ENCODE measurements at regions not wholly inside any gene's neighbourhood (a gene's known extent, or its start where the extent isn't known, plus 50 kb on each side); places are given as distances from the start of the nearest gene placed in this dataset.

DNA sequence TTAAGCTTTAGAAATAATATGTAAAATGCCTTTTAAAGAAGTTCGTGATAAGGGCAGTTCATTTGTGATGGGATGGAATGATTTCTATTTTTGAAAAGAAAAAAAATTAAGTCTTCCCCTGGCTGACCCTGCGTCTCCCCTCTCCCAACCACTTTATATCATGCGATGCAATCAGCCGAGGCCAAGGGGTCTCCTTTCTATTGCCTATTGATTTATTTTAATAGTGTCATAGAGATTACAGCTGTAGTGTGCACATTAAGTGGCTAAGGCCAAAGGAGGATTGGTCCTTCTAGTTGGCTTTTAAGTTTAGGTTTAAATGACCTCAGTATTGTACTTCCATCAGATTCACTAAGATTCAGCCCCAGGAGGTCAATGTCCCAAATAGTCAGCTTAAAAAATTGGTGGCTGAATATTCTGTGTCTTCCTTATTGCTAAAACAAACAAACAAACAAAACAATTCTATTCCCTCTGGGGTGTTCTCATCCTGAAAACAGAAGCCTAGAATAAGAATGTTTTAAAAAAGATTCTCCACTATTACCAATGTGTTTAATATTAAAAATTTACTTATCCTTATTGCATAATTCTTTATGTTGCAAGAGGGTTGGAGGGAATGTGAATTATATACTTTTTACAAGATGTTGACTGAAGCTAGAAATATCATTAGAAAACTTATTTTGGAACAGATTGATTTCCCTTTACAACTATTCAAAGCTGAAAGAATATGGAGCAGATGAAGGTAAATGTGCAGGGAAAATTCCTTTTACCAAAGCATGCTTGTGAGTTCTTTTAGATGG lies 359.1 kb downstream of the SAMD5 start:
- Histone ChIP-seq H3K27me3 (ENCODE audit: insufficient read depth, poor library complexity, severe bottlenecking) (no peaks in the 10 kb centered on the region), H3K4me3 (replicated peaks; ENCODE audit: insufficient read depth, low read length) (no peak overlapping the region), H3K27ac (replicated peaks) (no peak overlapping the region)
- no peak for TF ChIP-seq POLR2AphosphoS5 (IDR thresholded peaks at IDR 0.05; ENCODE audit: low read depth)
- TF ChIP-seq SPI1 (IDR thresholded peaks at IDR 0.05; ENCODE audit: borderline replicate concordance, low read depth) = no peak
- TF ChIP-seq, protein P1, sequence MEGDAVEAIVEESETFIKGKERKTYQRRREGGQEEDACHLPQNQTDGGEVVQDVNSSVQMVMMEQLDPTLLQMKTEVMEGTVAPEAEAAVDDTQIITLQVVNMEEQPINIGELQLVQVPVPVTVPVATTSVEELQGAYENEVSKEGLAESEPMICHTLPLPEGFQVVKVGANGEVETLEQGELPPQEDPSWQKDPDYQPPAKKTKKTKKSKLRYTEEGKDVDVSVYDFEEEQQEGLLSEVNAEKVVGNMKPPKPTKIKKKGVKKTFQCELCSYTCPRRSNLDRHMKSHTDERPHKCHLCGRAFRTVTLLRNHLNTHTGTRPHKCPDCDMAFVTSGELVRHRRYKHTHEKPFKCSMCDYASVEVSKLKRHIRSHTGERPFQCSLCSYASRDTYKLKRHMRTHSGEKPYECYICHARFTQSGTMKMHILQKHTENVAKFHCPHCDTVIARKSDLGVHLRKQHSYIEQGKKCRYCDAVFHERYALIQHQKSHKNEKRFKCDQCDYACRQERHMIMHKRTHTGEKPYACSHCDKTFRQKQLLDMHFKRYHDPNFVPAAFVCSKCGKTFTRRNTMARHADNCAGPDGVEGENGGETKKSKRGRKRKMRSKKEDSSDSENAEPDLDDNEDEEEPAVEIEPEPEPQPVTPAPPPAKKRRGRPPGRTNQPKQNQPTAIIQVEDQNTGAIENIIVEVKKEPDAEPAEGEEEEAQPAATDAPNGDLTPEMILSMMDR (IDR thresholded peaks at IDR 0.05; ENCODE audit: insufficient read depth, low read length) = no peak
- TF ChIP-seq, protein P2, sequence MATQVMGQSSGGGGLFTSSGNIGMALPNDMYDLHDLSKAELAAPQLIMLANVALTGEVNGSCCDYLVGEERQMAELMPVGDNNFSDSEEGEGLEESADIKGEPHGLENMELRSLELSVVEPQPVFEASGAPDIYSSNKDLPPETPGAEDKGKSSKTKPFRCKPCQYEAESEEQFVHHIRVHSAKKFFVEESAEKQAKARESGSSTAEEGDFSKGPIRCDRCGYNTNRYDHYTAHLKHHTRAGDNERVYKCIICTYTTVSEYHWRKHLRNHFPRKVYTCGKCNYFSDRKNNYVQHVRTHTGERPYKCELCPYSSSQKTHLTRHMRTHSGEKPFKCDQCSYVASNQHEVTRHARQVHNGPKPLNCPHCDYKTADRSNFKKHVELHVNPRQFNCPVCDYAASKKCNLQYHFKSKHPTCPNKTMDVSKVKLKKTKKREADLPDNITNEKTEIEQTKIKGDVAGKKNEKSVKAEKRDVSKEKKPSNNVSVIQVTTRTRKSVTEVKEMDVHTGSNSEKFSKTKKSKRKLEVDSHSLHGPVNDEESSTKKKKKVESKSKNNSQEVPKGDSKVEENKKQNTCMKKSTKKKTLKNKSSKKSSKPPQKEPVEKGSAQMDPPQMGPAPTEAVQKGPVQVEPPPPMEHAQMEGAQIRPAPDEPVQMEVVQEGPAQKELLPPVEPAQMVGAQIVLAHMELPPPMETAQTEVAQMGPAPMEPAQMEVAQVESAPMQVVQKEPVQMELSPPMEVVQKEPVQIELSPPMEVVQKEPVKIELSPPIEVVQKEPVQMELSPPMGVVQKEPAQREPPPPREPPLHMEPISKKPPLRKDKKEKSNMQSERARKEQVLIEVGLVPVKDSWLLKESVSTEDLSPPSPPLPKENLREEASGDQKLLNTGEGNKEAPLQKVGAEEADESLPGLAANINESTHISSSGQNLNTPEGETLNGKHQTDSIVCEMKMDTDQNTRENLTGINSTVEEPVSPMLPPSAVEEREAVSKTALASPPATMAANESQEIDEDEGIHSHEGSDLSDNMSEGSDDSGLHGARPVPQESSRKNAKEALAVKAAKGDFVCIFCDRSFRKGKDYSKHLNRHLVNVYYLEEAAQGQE (IDR thresholded peaks at IDR 0.05; ENCODE audit: insufficient replicate concordance, low read depth) = no peak
- TF ChIP-seq GABPA (IDR thresholded peaks at IDR 0.05; ENCODE audit: low read depth) = no peak
- DNase-seq (ENCODE audit: low read depth in 1 of 2, low spot score in 1 of 2) = no peak

DNA sequence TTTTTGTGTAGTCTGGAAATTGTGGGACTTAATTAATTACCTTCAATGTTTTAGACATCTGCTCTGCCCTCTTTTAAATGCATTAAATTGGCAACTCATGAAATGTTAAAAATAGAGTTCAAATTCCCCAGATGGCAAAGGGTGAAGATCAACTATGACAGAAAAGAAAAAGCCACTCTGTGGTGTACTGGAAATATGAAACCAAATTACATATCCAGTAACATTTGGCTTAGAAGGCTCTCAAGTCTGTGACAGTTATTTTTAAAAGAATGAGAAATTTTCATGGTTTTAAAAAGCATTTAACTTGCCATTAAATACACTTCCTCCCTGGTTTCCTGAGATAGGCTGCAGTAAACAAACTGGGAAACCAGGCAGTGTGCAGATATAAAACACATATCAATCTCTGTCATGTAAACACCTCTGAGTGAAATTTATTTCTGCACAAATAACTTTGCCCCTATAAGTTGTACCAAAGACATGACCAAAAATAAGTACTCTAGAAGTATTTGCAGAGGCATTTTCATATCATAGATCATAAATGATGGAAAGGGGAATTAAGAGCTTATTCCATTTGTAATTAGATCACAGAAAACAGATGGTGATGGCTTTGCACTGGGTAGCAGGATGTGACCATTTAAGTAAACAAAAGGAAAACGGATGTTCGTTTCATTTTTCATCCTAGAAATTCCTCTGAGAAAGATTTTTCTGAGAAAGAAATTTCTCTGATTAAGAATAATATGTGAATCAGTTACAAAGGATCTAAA lies 360.1 kb downstream of the SAMD5 start:
- Histone ChIP-seq H3K27ac (replicated peaks) (no peak overlapping the region), H3K27me3 (ENCODE audit: insufficient read depth, poor library complexity, severe bottlenecking) (no peaks in the 10 kb centered on the region), H3K4me3 (replicated peaks; ENCODE audit: insufficient read depth, low read length) (no peak overlapping the region)
- DNase-seq (ENCODE audit: low read depth in 1 of 2, low spot score in 1 of 2) = no peak
- TF ChIP-seq, protein P2 (IDR thresholded peaks at IDR 0.05; ENCODE audit: insufficient replicate concordance, low read depth) = no peak
- TF ChIP-seq SPI1 (IDR thresholded peaks at IDR 0.05; ENCODE audit: borderline replicate concordance, low read depth) = no peak
- no peak for TF ChIP-seq POLR2AphosphoS5 (IDR thresholded peaks at IDR 0.05; ENCODE audit: low read depth)
- TF ChIP-seq GABPA (IDR thresholded peaks at IDR 0.05; ENCODE audit: low read depth) = no peak
- TF ChIP-seq, protein P1 (IDR thresholded peaks at IDR 0.05; ENCODE audit: insufficient read depth, low read length) = no peak

DNA sequence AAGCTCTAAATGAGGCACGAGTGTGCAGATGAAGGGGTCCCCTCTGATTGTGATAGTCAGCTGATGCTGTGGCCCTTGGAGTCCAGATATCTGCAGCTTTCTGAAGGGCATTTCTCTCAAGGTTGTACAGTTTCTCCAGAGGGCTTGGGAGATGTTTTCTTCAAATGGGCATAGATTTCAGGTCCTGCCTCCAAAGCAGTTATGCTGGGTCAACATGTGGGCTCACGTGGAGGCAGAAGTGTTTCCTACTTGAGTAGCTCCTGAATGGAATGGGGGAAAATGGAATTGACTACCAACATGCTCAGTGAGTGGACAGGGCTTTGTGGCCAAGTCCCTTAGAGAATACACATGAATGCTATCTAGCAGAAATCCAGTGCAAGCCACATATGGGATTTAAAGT lies 360.7 kb downstream of the SAMD5 start:
- Histone ChIP-seq H3K27ac (replicated peaks) (no peak overlapping the region), H3K4me3 (replicated peaks; ENCODE audit: insufficient read depth, low read length) (no peak overlapping the region), H3K27me3 (ENCODE audit: insufficient read depth, poor library complexity, severe bottlenecking) (no peaks in the 10 kb centered on the region)
- no peak for TF ChIP-seq SPI1 (IDR thresholded peaks at IDR 0.05; ENCODE audit: borderline replicate concordance, low read depth)
- TF ChIP-seq POLR2AphosphoS5 (IDR thresholded peaks at IDR 0.05; ENCODE audit: low read depth) = no peak
- TF ChIP-seq GABPA (IDR thresholded peaks at IDR 0.05; ENCODE audit: low read depth) = no peak
- TF ChIP-seq, protein P2 (IDR thresholded peaks at IDR 0.05; ENCODE audit: insufficient replicate concordance, low read depth) = no peak
- TF ChIP-seq, protein P1 (IDR thresholded peaks at IDR 0.05; ENCODE audit: insufficient read depth, low read length) = no peak
- DNase-seq (ENCODE audit: low read depth in 1 of 2, low spot score in 1 of 2) = no peak

Data from HL-60 (cell line).